ENCODE measurements at regions not wholly inside any gene's neighbourhood (a gene's known extent, or its start where the extent isn't known, plus 50 kb on each side); places are given as distances from the start of the nearest gene placed in this dataset.

GRCh38 chr10:8639486-8640185 is 585.1 kb downstream of the GATA3 start:
- Mint-ChIP-seq H3K27ac (no peak overlapping the region), H3K9me3 (no peaks in the 10 kb centered on the region), H3K27me3 (no peaks in the 10 kb centered on the region), H3K4me1 (ENCODE audit: low read depth) (no peaks in the 10 kb centered on the region), H3K36me3 (ENCODE audit: low read depth) (no peaks in the 10 kb centered on the region), H3K4me3 (no peak overlapping the region)
- no peak for ATAC-seq (ENCODE audit: poor library complexity)
- H3K4me1 ChIP-seq (ENCODE audit: insufficient read depth, low read length): no peaks in the 10 kb centered on the region
- TF ChIP-seq, protein P1, sequence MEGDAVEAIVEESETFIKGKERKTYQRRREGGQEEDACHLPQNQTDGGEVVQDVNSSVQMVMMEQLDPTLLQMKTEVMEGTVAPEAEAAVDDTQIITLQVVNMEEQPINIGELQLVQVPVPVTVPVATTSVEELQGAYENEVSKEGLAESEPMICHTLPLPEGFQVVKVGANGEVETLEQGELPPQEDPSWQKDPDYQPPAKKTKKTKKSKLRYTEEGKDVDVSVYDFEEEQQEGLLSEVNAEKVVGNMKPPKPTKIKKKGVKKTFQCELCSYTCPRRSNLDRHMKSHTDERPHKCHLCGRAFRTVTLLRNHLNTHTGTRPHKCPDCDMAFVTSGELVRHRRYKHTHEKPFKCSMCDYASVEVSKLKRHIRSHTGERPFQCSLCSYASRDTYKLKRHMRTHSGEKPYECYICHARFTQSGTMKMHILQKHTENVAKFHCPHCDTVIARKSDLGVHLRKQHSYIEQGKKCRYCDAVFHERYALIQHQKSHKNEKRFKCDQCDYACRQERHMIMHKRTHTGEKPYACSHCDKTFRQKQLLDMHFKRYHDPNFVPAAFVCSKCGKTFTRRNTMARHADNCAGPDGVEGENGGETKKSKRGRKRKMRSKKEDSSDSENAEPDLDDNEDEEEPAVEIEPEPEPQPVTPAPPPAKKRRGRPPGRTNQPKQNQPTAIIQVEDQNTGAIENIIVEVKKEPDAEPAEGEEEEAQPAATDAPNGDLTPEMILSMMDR (IDR thresholded peaks at IDR 0.05): no peak
- no peak overlapping the region for H3K27ac ChIP-seq (ENCODE audit: low read depth in 1 of 2, low read length in 2 of 2)
- DNase-seq: no peak
- no peaks in the 10 kb centered on the region for H3K27me3 ChIP-seq (ENCODE audit: control insufficient read depth in 1 of 2, insufficient read depth in 2 of 2, low read length in 2 of 2)
- H3K36me3 ChIP-seq (ENCODE audit: insufficient read depth, low read length): no peaks in the 10 kb centered on the region
- intact Hi-C loops (cut with DNase I, micrococcal nuclease): no loop called here
- CTCF ChIA-PET: no interaction called here
- H3K9me3 ChIP-seq (ENCODE audit: control insufficient read depth in 1 of 2, insufficient read depth in 1 of 2, low read length in 2 of 2): no peaks in the 10 kb centered on the region
- POLR2A ChIA-PET: no interaction called here
- H3K4me3 ChIP-seq (ENCODE audit: low read length): no peak overlapping the region

- H3K36me3 ChIP-seq (ENCODE audit: insufficient read depth, low read length): no peaks in the 10 kb centered on the region
- Mint-ChIP-seq H3K27ac (no peak overlapping the region), H3K4me1 (ENCODE audit: low read depth) (no peaks in the 10 kb centered on the region), H3K27me3 (no peaks in the 10 kb centered on the region), H3K36me3 (ENCODE audit: low read depth) (no peaks in the 10 kb centered on the region), H3K9me3 (no peaks in the 10 kb centered on the region), H3K4me3 (no peak overlapping the region)
- H3K27ac ChIP-seq (ENCODE audit: low read depth in 1 of 2, low read length in 2 of 2): no peak overlapping the region
- ATAC-seq (ENCODE audit: poor library complexity) (no peak), DNase-seq (no peak)
- no peaks in the 10 kb centered on the region for H3K9me3 ChIP-seq (ENCODE audit: control insufficient read depth in 1 of 2, insufficient read depth in 1 of 2, low read length in 2 of 2)
- no peaks in the 10 kb centered on the region for H3K27me3 ChIP-seq (ENCODE audit: control insufficient read depth in 1 of 2, insufficient read depth in 2 of 2, low read length in 2 of 2)
- no peaks in the 10 kb centered on the region for H3K4me1 ChIP-seq (ENCODE audit: insufficient read depth, low read length)
- TF ChIP-seq, protein P1 (IDR thresholded peaks at IDR 0.05): no peak
- POLR2A ChIA-PET: no interaction called here
- intact Hi-C loops (cut with DNase I, micrococcal nuclease): no loop called here
- H3K4me3 ChIP-seq (ENCODE audit: low read length): no peak overlapping the region
- CTCF ChIA-PET: no interaction called here
These were observed 585.8 kb downstream of the GATA3 start for GRCh38 chr10:8640301-8640700.

DNA sequence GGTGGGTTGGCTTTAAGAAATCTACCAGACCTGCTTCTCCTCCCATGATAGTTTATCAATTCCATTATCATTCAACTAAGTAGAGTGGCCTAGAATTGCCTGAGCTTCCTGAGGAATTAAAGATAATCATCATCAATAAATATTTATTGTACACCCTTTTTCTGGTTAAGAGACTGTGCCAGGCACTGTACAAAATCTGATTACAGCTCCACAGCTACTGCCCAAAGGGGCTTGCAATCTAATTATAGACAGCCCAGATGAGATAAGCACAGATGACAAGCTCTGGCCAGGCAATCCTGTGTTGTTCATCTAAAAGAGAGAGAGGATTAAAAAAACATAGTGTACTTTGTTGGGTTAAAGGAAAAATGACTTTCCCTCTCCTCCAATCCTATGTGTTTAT is 586.4 kb downstream of the GATA3 start:
- DNase-seq (no peak), ATAC-seq (ENCODE audit: poor library complexity) (no peak)
- H3K27me3 Mint-ChIP-seq: no peaks in the 10 kb centered on the region
- TF ChIP-seq, protein P1 (IDR thresholded peaks at IDR 0.05): no peak
- Histone ChIP-seq H3K4me3 (ENCODE audit: low read length) (no peak overlapping the region), H3K9me3 (ENCODE audit: control insufficient read depth in 1 of 2, insufficient read depth in 1 of 2, low read length in 2 of 2) (no peaks in the 10 kb centered on the region), H3K36me3 (ENCODE audit: insufficient read depth, low read length) (no peaks in the 10 kb centered on the region), H3K4me1 (ENCODE audit: insufficient read depth, low read length) (no peaks in the 10 kb centered on the region), H3K27me3 (ENCODE audit: control insufficient read depth in 1 of 2, insufficient read depth in 2 of 2, low read length in 2 of 2) (no peaks in the 10 kb centered on the region), H3K27ac (ENCODE audit: low read depth in 1 of 2, low read length in 2 of 2) (no peak overlapping the region)
- H3K9me3 Mint-ChIP-seq: no peaks in the 10 kb centered on the region
- no peak overlapping the region for H3K27ac Mint-ChIP-seq
- H3K4me3 Mint-ChIP-seq: no peak overlapping the region
- no peaks in the 10 kb centered on the region for H3K36me3 Mint-ChIP-seq (ENCODE audit: low read depth)
- POLR2A ChIA-PET: no interaction called here
- no peaks in the 10 kb centered on the region for H3K4me1 Mint-ChIP-seq (ENCODE audit: low read depth)
- intact Hi-C loops (cut with DNase I, micrococcal nuclease): no loop called here
- CTCF ChIA-PET: no interaction called here

Measured in CD4-positive, alpha-beta T cell (primary cell).